K562 (cell line): ENCODE measurements at regions not wholly inside any gene's neighbourhood (a gene's known extent, or its start where the extent isn't known, plus 50 kb on each side); places are given as distances from the start of the nearest gene placed in this dataset.
A peak's percentile ranks its signal among the peaks of the same experiment; 100 is the strongest.

ENCODE experiments used
- ATAC-seq: fragments of 200-7000 bp; cut with Tn5 transposase; 3 replicates; pipeline ENCODE4 v1.9.1; 2020; ENCODE audit warnings: moderate library complexity
- BruUV-seq: library from RNA; stranded (reverse); fragments of 400-500 nt; replicated peaks from 2 replicates; lab custom pipeline; 2021; lab: Mats Ljungman, UMichigan
- CTCF ChIA-PET: fragments of 300-600 bp; formaldehyde crosslinking; extraction: SDS; loops from one replicate; lab custom pipeline; 2021; ENCODE audit warnings: low intra/inter-chr PET ratio; lab: Yijun Ruan, JAX
- POLR2A ChIA-PET: fragments of 300-600, 350-650 bp; sonication (Branson Sonifier 250); formaldehyde crosslinking; extraction: SDS; loops from one replicate; lab custom pipeline; 2021; ENCODE audit warnings: antibody characterized with exemption, inconsistent platforms; lab: Yijun Ruan, JAX
- DNase-seq, 4 experiments: peaks; one replicate each; pipeline versions ENCODE4 v3.0.0 to v3.0.0-alpha.2; 2011 to 2018; ENCODE audit warnings: low spot score in 3 of 4, mixed read lengths in 3 of 4; ENCODE audit errors: extremely low read depth in 1 of 4
- FAIRE-seq: peaks from 2 replicates; lab custom pipeline; 2011; peaks lifted over from hg19 to GRCh38; lab: Jason Lieb, UNC
- H2AFZ ChIP-seq: 2 replicates; pipeline ENCODE4 v1.6.0; 2011; ENCODE audit warnings: low read depth, low read length, control low read depth, inconsistent platforms
- H3K27ac ChIP-seq: fragments of 200-600 bp; 3 replicates; pipeline ENCODE4 v1.8.0; 2011; ENCODE audit warnings: low read depth, mild to moderate bottlenecking, control low read depth, inconsistent platforms, low read length, moderate library complexity, mixed read lengths; ENCODE audit errors: extremely low read depth
- H3K27me3 ChIP-seq, 2 experiments: fragments of 300-600 bp in 1 of 2; 2 replicates in 1 of 2; 3 replicates in 1 of 2; pipeline versions ENCODE4 v1.6.0 to v1.8.0; 2011; ENCODE audit warnings: inconsistent platforms in 2 of 2, low read length in 2 of 2, mild to moderate bottlenecking in 1 of 2, mixed read lengths in 1 of 2, moderate library complexity in 1 of 2; ENCODE audit not compliant: control insufficient read depth in 2 of 2, insufficient read depth in 2 of 2
- H3K36me3 ChIP-seq: fragments of 300-600 bp; 3 replicates; pipeline ENCODE4 v1.8.0; 2011; ENCODE audit warnings: mild to moderate bottlenecking, low read length, inconsistent platforms; ENCODE audit not compliant: control insufficient read depth, insufficient read depth
- H3K4me1 ChIP-seq, 2 experiments: fragments of 200-600 bp in 1 of 2; replicated peaks in 1 of 2; 2 replicates in 1 of 2; 3 replicates in 1 of 2; pipeline versions ENCODE4 v1.5.1 to v1.8.0; 2011; ENCODE audit warnings: inconsistent platforms in 2 of 2, low read length in 2 of 2, mild to moderate bottlenecking in 1 of 2, mixed read lengths in 1 of 2, moderate library complexity in 1 of 2; ENCODE audit not compliant: control insufficient read depth in 2 of 2, insufficient read depth in 2 of 2
- H3K4me2 ChIP-seq: 2 replicates; pipeline ENCODE4 v1.6.1; 2011; ENCODE audit warnings: low read length, control low read depth, inconsistent platforms, mixed read lengths; ENCODE audit not compliant: insufficient read depth
- H3K4me3 ChIP-seq: fragments of 200-600 bp; sonication (generic), shearing (Covaris generic); 2 replicates; pipeline ENCODE4 v1.5.1; 2016; ENCODE audit warnings: control low read depth, inconsistent platforms
- H3K79me2 ChIP-seq: fragments of 200-600 bp; 3 replicates; pipeline ENCODE4 v1.8.0; 2011; ENCODE audit warnings: low read length, inconsistent platforms; ENCODE audit not compliant: control insufficient read depth, insufficient read depth
- H3K9ac ChIP-seq, 2 experiments: 2 replicates each; pipeline versions ENCODE4 v1.6.0 to v1.6.1; 2011; ENCODE audit warnings: low read depth in 2 of 2, low read length in 2 of 2, control low read depth in 1 of 2, inconsistent platforms in 1 of 2, mild to moderate bottlenecking in 1 of 2, mixed read lengths in 1 of 2; ENCODE audit not compliant: insufficient read depth in 1 of 2
- H3K9me1 ChIP-seq: one replicate; pipeline ENCODE4 v1.6.0; 2011; ENCODE audit warnings: inconsistent platforms, mild to moderate bottlenecking, low read length, moderate library complexity; ENCODE audit not compliant: control insufficient read depth, insufficient read depth
- H3K9me3 ChIP-seq: replicated peaks from 2 replicates; pipeline ENCODE4 v1.5.1; 2011; ENCODE audit warnings: low read depth, low read length, inconsistent platforms; ENCODE audit not compliant: control insufficient read depth, insufficient read depth
- H4K20me1 ChIP-seq: replicated peaks from 2 replicates; pipeline ENCODE4 v1.6.1; 2011; ENCODE audit warnings: low read length, inconsistent platforms, mixed read lengths; ENCODE audit not compliant: control insufficient read depth, insufficient read depth
- BRCA1 ChIP-seq, 2 experiments: fragments of 450-650 bp in 1 of 2; sonication (generic) in 1 of 2; formaldehyde crosslinking in 1 of 2; IDR thresholded peaks; 2 replicates each; pipeline versions ENCODE4 v1.5.0 to v1.6.1; 2017 to 2020; ENCODE audit warnings: mild to moderate bottlenecking in 1 of 2, missing genetic modification reagents in 1 of 2
- HSF4 ChIP-seq: fragments of 250-450 bp; sonication (Bioruptor Pico); IDR thresholded peaks from 2 replicates; pipeline ENCODE4 v2.1.2; 2022; ENCODE audit warnings: mild to moderate bottlenecking, moderate library complexity, borderline replicate concordance
- L3MBTL2 ChIP-seq: fragments of 450-650 bp; IDR thresholded peaks from 2 replicates; pipeline ENCODE4 v1.6.1; 2016; ENCODE audit warnings: mild to moderate bottlenecking, moderate library complexity
- MTA2 ChIP-seq: fragments of 450-650 bp; IDR thresholded peaks from 2 replicates; pipeline ENCODE4 v1.6.1; 2016; ENCODE audit warnings: low read depth
- NBN ChIP-seq: fragments of 450-650 bp; IDR thresholded peaks from 2 replicates; pipeline ENCODE4 v1.6.1; 2016; ENCODE audit warnings: low read depth, mild to moderate bottlenecking
- NKRF ChIP-seq: fragments of 450-650 bp; IDR thresholded peaks from 2 replicates; pipeline ENCODE4 v1.6.1; 2016; ENCODE audit warnings: borderline replicate concordance
- NR2F6 ChIP-seq: fragments of 450-650 bp; formaldehyde crosslinking; IDR thresholded peaks from 2 replicates; pipeline ENCODE4 v1.4.0; 2020; ENCODE audit warnings: mild to moderate bottlenecking
- RBM25 ChIP-seq: fragments of 200-400 bp; formaldehyde crosslinking; IDR thresholded peaks from 2 replicates; pipeline ENCODE4 v1.6.1; 2018; ENCODE audit warnings: low read length, low read depth, moderate library complexity; ENCODE audit not compliant: severe bottlenecking
- RHOXF2B ChIP-seq: fragments of 250-450 bp; sonication (Bioruptor Pico); conservative IDR thresholded peaks from 2 replicates; pipeline ENCODE4 v1.5.1; 2021
- SREBF1 ChIP-seq: fragments of 150-350 bp; IDR thresholded peaks from 2 replicates; pipeline ENCODE4 v1.6.1; 2014; ENCODE audit warnings: antibody characterized with exemption, low read depth, low read length, borderline replicate concordance
- SRSF1 ChIP-seq: fragments of 200-400 bp; formaldehyde crosslinking; IDR thresholded peaks from 2 replicates; pipeline ENCODE4 v1.6.1; 2017; ENCODE audit warnings: mild to moderate bottlenecking, low read depth, low read length, moderate library complexity
- TCFL5 ChIP-seq: fragments of 250-450 bp; sonication (Bioruptor Pico); conservative IDR thresholded peaks from 2 replicates; pipeline ENCODE4 v1.6.1; 2021; ENCODE audit warnings: mild to moderate bottlenecking, moderate library complexity, matching md5 sums
- THRAP3 ChIP-seq: fragments of 450-650 bp; IDR thresholded peaks from 2 replicates; pipeline ENCODE4 v1.6.1; 2016; ENCODE audit warnings: mild to moderate bottlenecking, inconsistent platforms, borderline replicate concordance
- ZNF436 ChIP-seq: fragments of 250-450, 450-650 bp; sonication (Bioruptor Pico); formaldehyde crosslinking; IDR thresholded peaks from 2 replicates; pipeline ENCODE4 v1.7.0; 2020; ENCODE audit warnings: mild to moderate bottlenecking
- ZNF644 ChIP-seq: fragments of 200-800 bp; sonication (Bioruptor generic); IDR thresholded peaks from 2 replicates; pipeline ENCODE4 v1.6.1; 2016; ENCODE audit warnings: low read depth, missing genetic modification characterization, missing compliant biosample characterization
- WGBS: fragments of 100-300 bp; shearing (Covaris generic); methylation state at CpG from one replicate; pipeline ENCODE4 v1.1.6; 2016; ENCODE audit warnings: low coverage, mixed read lengths; ENCODE audit not compliant: insufficient coverage; ENCODE audit errors: missing lambda C conversion rate; 5-methylcytosine and 5-hydroxymethylcytosine counted together
- in situ Hi-C: fragments of 300-500 bp; cut with MboI; formaldehyde crosslinking; loops from 4 replicates; pipeline ENCODE4 v1.15.0; 2018; ENCODE audit warnings: inconsistent platforms, mixed read lengths
- intact Hi-C: fragments of 100-400 bp; cut with micrococcal nuclease; formaldehyde crosslinking; loops from 2 replicates; pipeline ENCODE4 v1.14.2; 2022
- TF ChIP-seq, protein P1 (sequence below): sonication (generic); formaldehyde crosslinking; IDR thresholded peaks from 2 replicates; pipeline ENCODE4 v1.5.0; 2020; ENCODE audit warnings: missing genetic modification reagents

- Histone ChIP-seq H3K27me3 (peaks cover 0 to 22% of the 10 kb centered on the region in 2 experiments; a peak in 3 of 5 replicates), H3K27ac (no peak overlapping the region), H3K9ac (no peak overlapping the region), H3K79me2 (no peaks in the 10 kb centered on the region), H3K4me2 (no peak overlapping the region), H3K9me1 (no peaks in the 10 kb centered on the region), H3K36me3 (no peaks in the 10 kb centered on the region), H4K20me1 (no peaks in the 10 kb centered on the region; the same call in 1 of the 2 replicates), H2AFZ (no peak overlapping the region), H3K4me1 (no peaks in the 10 kb centered on the region), H3K4me3 (no peak overlapping the region), H3K9me3 (no peaks in the 10 kb centered on the region)
- no peak for FAIRE-seq
- 11% methylated on average over 7 of the region's 7 CpGs for WGBS
- intact Hi-C loops: no loop called here
- CTCF ChIA-PET: no interaction called here
- ATAC-seq: peak; percentile 53; the same call in 2 of the 3 replicates
- BruUV-seq: no TSS peak
- POLR2A ChIA-PET: no interaction called here
- no peak for DNase-seq
- in situ Hi-C loops: no loop called here
- no peak for TF ChIP-seq SRSF1
- TF ChIP-seq, protein P1, sequence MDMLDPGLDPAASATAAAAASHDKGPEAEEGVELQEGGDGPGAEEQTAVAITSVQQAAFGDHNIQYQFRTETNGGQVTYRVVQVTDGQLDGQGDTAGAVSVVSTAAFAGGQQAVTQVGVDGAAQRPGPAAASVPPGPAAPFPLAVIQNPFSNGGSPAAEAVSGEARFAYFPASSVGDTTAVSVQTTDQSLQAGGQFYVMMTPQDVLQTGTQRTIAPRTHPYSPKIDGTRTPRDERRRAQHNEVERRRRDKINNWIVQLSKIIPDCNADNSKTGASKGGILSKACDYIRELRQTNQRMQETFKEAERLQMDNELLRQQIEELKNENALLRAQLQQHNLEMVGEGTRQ (CRISPR knock-in tag): no peak
- TF ChIP-seq BRCA1 (IDR thresholded peaks at IDR 0.05): no peak
- no peak for TF ChIP-seq BRCA1 (CRISPR knock-in tag; IDR thresholded peaks at IDR 0.05)
- TF ChIP-seq NR2F6 (CRISPR knock-in tag): no peak
- no peak for TF ChIP-seq NBN
- no peak for TF ChIP-seq NKRF
- TF ChIP-seq SREBF1: no peak
- no peak for TF ChIP-seq ZNF436 (CRISPR knock-in tag)
- no peak for TF ChIP-seq MTA2
- no peak for TF ChIP-seq RBM25
- TF ChIP-seq HSF4 (CRISPR knock-in tag): no peak
- no peak for TF ChIP-seq ZNF644 (tag)
- TF ChIP-seq L3MBTL2: no peak
- no peak for TF ChIP-seq RHOXF2B
- TF ChIP-seq THRAP3: no peak
- no peak for TF ChIP-seq TCFL5 (CRISPR knock-in tag)
Measured at GRCh38 chr5:171599957-171600612, 180.6 kb downstream of the FGF18 start.
